ENCODE measurements at regions not wholly inside any gene's neighbourhood (a gene's known extent, or its start where the extent isn't known, plus 50 kb on each side); places are given as distances from the start of the nearest gene placed in this dataset.

GRCh38 chr2:8534729-8535468, 147.0 kb upstream of the ID2 start:
- TF ChIP-seq, protein P1, sequence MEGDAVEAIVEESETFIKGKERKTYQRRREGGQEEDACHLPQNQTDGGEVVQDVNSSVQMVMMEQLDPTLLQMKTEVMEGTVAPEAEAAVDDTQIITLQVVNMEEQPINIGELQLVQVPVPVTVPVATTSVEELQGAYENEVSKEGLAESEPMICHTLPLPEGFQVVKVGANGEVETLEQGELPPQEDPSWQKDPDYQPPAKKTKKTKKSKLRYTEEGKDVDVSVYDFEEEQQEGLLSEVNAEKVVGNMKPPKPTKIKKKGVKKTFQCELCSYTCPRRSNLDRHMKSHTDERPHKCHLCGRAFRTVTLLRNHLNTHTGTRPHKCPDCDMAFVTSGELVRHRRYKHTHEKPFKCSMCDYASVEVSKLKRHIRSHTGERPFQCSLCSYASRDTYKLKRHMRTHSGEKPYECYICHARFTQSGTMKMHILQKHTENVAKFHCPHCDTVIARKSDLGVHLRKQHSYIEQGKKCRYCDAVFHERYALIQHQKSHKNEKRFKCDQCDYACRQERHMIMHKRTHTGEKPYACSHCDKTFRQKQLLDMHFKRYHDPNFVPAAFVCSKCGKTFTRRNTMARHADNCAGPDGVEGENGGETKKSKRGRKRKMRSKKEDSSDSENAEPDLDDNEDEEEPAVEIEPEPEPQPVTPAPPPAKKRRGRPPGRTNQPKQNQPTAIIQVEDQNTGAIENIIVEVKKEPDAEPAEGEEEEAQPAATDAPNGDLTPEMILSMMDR (IDR thresholded peaks at IDR 0.05): no peak
- TF ChIP-seq EP300 (IDR thresholded peaks at IDR 0.05) (no peak), POLR2AphosphoS5 (IDR thresholded peaks at IDR 0.05) (peak in 1 of 2 donors; percentile 21), POLR2A (IDR thresholded peaks at IDR 0.05; ENCODE audit: low read depth) (no peak)

All from esophagus muscularis mucosa (tissue), 4 donors.